Glutamatergic neuron (in vitro differentiated cells): ENCODE measurements at regions not wholly inside any gene's neighbourhood (a gene's known extent, or its start where the extent isn't known, plus 50 kb on each side); places are given as distances from the start of the nearest gene placed in this dataset.

Experiments used
- DNase-seq: peaks from one replicate; pipeline ENCODE4 v3.0.0; 2022
- H3K27ac Mint-ChIP-seq: one replicate; pipeline ENCODE4 v1.8.0; 2020; ENCODE audit warnings: mild to moderate bottlenecking, mixed read lengths, inconsistent platforms; ENCODE audit not compliant: unreplicated experiment
- H3K27me3 Mint-ChIP-seq: one replicate; pipeline ENCODE4 v1.8.0; 2020; ENCODE audit warnings: mild to moderate bottlenecking, moderate library complexity, mixed read lengths, inconsistent platforms; ENCODE audit not compliant: unreplicated experiment
- H3K36me3 Mint-ChIP-seq: one replicate; pipeline ENCODE4 v1.8.0; 2020; ENCODE audit warnings: mild to moderate bottlenecking, mixed read lengths, inconsistent platforms; ENCODE audit not compliant: unreplicated experiment
- H3K4me1 Mint-ChIP-seq: one replicate; pipeline ENCODE4 v1.8.0; 2020; ENCODE audit warnings: mild to moderate bottlenecking, low read depth, mixed read lengths, inconsistent platforms; ENCODE audit not compliant: unreplicated experiment
- H3K4me3 Mint-ChIP-seq: one replicate; pipeline ENCODE4 v1.8.0; 2020; ENCODE audit warnings: mild to moderate bottlenecking, mixed read lengths, inconsistent platforms; ENCODE audit not compliant: unreplicated experiment
- H3K9me3 Mint-ChIP-seq: one replicate; pipeline ENCODE4 v1.8.0; 2020; ENCODE audit warnings: mild to moderate bottlenecking, moderate library complexity, mixed read lengths, inconsistent platforms; ENCODE audit not compliant: unreplicated experiment
- CTCF ChIP-seq: fragments of 200-600 bp; sonication (generic); IDR thresholded peaks from one replicate; pipeline ENCODE4 v1.5.0; 2021; ENCODE audit not compliant: partially characterized antibody, unreplicated experiment

- TF ChIP-seq CTCF: no peak
- no peaks in the 10 kb centered on the region for H3K9me3 Mint-ChIP-seq
- H3K4me1 Mint-ChIP-seq: no peaks in the 10 kb centered on the region
- H3K4me3 Mint-ChIP-seq: no peak overlapping the region
- no peak overlapping the region for H3K27ac Mint-ChIP-seq
- H3K36me3 Mint-ChIP-seq: no peaks in the 10 kb centered on the region
- no peak for DNase-seq
- no peaks in the 10 kb centered on the region for H3K27me3 Mint-ChIP-seq
Observed at GRCh38 chr1:170240409-170240808, 94.7 kb downstream of the NTMT2 start.

- H3K27me3 Mint-ChIP-seq: no peaks in the 10 kb centered on the region
- H3K4me3 Mint-ChIP-seq: no peak overlapping the region
- TF ChIP-seq CTCF: no peak
Observed at GRCh38 chr1:170241266-170241851, 95.6 kb downstream of the NTMT2 start.

GRCh38 chr1:170247751-170248521, 102.2 kb downstream of the NTMT2 start:
- Mint-ChIP-seq H3K9me3 (peaks cover 1% of the 10 kb centered on the region), H3K4me1 (no peaks in the 10 kb centered on the region), H3K4me3 (no peak overlapping the region), H3K27me3 (no peaks in the 10 kb centered on the region), H3K36me3 (peaks cover 6% of the 10 kb centered on the region), H3K27ac (no peak overlapping the region)
- no peak for DNase-seq
- TF ChIP-seq CTCF: no peak

More at GRCh38 chr1:170241266-170241851, 95.6 kb downstream of the NTMT2 start:
- H3K9me3 Mint-ChIP-seq: no peaks in the 10 kb centered on the region
- H3K27ac Mint-ChIP-seq: no peak overlapping the region
- H3K36me3 Mint-ChIP-seq: no peaks in the 10 kb centered on the region
- no peaks in the 10 kb centered on the region for H3K4me1 Mint-ChIP-seq
- no peak for DNase-seq

- Mint-ChIP-seq H3K4me1 (no peaks in the 10 kb centered on the region), H3K4me3 (no peak overlapping the region), H3K9me3 (peaks cover 1% of the 10 kb centered on the region), H3K27ac (no peak overlapping the region), H3K36me3 (peaks cover 6% of the 10 kb centered on the region), H3K27me3 (peaks cover 2% of the 10 kb centered on the region)
- TF ChIP-seq CTCF: no peak
- no peak for DNase-seq
Observed at GRCh38 chr1:170250531-170251276, 104.9 kb downstream of the NTMT2 start.
